ENCODE measurements at regions not wholly inside any gene's neighbourhood (a gene's known extent, or its start where the extent isn't known, plus 50 kb on each side); places are given as distances from the start of the nearest gene placed in this dataset.
"Not testable (repeated sequence)": the region's sequence is repeated elsewhere in the genome, so short reads cannot be mapped to it uniquely, and the experiment has no call there.

DNA sequence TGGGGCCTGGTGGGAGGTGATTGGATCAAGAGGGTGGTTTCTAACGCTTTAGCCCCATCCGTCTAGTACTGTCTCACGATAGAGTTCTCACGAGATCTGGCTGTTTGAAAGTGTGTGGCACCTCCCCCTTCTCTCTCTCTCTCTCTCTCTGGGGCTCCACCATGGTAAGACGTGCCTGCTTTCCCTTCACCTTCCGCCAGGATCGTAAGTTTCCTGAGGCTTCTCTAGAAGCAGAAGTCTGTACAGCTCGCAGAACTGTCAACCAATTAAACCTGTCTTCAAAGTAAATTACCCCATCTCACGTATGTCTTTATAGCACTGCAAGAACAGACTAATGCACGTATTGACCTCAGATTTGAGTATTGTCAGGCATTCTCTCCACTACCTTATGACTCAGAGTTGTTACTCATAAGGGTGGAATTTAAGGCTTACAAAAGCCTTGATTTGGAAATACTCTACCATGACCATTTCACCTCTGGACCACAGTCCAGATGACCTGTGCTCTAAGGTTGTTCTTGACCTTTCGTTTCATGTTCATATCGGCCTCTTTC lies 99.5 kb upstream of the AGAP1 start:
- no peak for DNase-seq (ENCODE audit: low read depth, low spot score)

DNA sequence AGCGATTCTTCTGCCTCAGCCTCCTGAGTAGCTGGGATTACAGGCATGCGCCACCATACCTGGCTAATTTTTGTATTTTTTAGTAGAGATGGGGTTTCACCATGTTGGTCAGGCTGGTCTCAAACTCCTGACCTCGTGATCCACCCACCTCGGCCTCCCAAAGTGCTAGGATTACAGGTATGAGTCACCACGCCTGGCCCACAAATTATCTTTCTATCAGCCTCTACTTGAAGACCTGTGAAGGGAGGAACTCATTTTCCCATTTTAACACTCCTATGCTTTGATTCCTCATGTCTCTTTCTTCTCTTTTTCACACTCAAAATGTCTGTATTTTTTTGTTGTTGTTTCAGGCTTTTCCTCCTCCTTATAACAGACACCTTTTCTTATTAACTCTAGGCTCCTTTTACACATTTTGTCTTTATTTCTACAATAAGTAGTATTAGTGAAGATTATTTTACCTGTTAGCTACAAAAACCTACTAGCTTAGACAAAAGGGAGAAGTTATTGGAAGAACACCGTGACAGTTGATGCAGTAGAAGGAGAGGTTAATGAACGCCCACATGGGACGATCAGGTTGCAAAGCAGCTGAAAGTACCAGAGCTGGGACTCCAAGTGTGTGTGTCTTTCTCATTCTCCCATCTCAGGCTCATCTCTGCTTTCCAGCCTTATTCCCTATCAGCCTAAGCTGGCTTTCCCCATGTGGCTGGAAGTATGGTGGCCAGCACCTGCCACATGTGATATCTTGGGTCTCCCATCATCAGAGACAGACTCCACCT lies 97.6 kb upstream of the AGAP1 start:
- DNase-seq (ENCODE audit: low read depth, low spot score) = no peak

DNA sequence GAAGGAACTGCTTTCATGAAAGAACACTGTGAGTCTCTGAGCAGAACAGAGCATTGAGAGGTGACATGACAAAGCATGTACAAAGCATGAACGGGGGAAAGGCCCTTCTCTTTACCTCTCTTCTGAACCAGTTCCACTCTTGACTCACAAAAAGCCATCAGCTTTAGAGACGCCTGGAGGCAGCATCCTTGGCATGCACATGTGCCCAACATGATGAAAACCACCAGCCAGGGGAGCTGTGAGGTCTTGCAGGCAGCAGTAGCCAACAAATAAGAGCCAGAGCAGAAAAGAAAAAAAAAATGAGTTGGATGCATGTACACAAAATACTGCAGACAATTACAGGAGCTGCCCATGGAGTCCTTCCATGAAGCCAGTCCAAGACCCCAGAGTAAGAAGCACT lies 95.5 kb upstream of the AGAP1 start:
- no peak for DNase-seq (ENCODE audit: low read depth, low spot score)

DNA sequence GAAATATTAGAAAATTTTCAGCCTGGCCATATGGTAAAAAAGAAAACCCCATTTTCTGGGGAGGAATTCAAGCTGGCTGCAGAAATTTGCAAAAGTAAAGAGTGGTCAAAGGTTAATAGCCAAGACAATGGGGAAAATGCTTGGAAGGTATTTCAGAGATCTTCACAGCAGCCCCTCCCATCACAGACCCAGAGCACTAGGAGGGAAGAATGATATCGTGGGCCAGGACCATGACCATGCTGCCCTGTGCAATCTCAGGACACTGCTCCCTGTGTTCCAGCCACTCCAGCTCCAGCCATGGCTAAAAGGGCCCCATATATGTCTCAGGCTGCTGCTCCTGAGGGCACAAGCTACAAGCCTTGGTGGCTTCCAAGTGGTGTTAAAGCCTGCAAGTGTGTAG lies 93.9 kb upstream of the AGAP1 start:
- no peak for DNase-seq (ENCODE audit: low read depth, low spot score)

DNA sequence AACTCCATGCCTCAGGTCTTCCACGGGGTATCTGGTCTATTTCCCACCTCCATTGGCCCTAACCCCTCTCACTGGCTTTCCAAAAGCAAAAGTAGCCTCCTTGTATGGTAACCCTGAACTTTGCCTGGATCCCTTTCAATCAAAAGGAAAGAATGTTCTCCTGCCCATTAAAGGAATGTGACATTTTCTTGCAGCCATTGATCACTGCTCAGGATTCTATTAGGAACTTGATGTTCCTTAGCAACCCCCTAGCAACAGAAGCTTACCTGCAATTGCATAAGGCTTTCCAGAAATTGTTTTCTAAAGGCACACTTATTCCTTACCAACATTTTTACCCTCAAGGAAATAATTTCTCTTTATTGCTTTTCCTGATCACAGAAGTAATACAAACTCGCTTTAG lies 91.4 kb upstream of the AGAP1 start:
- no peak for DNase-seq (ENCODE audit: low read depth, low spot score)

DNA sequence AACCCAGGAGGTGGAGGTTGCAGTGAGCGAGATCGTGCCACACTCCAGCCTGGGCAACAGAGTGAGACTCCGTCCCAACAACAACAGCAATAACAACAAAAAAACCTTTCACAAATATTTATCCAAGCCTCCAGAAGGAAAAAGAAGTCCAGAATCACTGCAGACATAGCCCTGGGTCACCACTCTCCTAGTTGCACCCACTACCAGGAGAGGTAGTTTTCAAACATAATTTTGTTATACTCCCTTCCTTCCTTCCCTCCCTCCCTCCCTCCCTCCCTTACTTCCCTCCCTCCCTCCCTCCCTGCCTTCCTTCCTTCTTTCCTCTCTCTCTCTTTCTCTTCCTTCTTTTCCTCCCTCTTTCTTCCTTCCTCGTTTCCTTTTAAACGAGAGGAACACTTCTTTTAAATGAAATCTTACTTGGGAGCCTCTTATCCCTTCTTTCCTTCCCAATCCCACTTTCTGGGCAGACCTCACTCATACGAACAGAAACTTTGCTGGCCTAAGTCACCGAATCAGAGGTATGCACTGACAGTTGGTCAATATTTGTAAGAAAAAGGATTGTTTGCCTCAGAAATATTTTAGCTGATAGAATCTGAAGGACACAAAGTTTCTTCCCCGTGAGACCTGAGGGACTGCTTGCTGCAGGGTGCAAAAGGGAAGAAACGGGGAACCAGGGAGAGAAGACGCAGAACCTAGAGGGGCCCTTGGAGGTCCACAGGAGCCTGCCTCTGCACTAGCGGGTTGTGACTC lies 88.1 kb upstream of the AGAP1 start:
- DNase-seq (ENCODE audit: low read depth, low spot score) = no peak

DNA sequence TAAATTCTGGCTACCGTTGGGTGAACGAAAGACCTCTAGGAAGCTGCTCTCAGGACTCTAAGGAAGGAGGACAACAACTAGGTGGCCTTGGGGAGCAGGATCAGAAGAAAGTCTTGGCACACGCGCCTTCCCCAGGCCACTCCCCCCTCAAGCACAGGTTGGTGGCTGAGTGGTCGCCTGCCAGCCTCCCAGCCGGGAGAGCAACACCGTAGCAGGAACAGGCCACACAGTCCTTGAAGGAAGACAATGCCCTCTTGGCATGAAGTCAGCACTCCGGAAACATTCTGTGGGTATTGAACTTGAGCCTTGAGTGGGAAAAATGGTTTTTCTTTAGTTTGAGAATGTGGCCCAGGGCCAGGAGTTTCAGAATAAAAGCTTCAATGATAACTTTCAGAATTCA lies 87.4 kb upstream of the AGAP1 start:
- DNase-seq (ENCODE audit: low read depth, low spot score) = no peak

DNA sequence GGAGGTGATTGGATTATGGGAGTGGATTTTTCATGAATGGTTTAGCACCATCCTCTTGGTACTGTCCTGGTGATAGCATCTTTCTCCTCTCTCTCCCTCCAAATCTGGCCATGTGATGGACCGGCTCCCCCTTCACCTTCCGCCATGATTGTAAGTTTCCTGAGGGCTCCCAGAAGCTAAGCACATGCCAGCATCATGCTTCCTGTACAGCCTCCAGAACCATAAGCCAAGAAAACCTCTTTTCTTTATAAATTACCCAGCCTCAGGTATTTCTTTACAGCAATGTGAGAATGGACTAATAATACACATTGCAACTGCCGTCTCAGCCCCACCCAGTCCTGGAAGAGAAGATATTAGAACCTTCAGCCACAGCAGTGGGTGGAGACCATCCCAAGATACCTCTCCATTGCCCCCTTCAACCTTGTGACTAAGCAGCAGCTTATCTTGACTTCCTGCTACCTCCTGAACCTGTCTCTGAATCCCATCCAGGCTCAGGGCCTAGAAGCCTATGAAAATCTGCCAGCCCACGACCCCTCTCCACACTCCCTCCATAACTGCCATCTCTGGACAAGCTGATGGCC lies 81.8 kb upstream of the AGAP1 start:
- no peak for DNase-seq (ENCODE audit: low read depth, low spot score)

DNA sequence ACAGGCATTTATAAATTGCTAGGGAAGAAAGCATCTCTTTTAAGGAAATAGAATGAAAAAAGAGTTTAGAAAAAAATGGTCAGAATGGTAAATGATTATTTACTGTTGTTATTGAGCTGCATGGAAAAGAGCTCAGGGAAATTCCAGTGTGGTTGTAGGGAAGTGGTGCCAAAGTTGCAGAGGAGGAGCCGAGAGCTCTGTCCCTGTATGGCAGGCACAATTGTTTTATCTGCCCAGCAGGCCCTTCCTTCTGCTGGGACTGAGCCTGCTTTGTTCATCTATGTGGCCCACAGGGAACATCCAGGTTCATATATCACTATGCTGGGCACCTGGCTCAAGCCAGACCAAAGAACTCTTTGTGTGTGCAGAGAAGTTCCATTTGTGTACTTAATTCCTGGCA lies 80.8 kb upstream of the AGAP1 start:
- DNase-seq (ENCODE audit: low read depth, low spot score) = no peak

DNA sequence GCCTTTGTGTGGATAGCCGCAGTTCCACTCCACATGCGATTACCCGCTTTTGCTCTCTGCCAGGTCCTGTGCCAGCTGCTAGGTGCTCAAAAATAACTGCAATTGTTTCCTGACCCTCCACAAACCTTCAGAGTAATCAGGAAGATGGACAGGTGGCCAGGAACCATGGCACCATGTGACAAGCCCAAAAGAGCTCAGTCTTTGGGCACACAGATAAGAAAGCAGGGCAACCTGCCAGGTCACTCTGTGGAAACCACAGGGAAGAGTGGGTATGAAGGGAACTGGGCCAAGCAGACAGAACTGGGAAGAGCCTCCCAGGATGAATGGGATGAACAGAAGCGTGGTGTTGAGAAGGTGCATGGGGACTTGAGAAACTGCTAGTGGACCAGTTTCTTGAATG lies 79.4 kb upstream of the AGAP1 start:
- no peak for DNase-seq (ENCODE audit: low read depth, low spot score)

DNA sequence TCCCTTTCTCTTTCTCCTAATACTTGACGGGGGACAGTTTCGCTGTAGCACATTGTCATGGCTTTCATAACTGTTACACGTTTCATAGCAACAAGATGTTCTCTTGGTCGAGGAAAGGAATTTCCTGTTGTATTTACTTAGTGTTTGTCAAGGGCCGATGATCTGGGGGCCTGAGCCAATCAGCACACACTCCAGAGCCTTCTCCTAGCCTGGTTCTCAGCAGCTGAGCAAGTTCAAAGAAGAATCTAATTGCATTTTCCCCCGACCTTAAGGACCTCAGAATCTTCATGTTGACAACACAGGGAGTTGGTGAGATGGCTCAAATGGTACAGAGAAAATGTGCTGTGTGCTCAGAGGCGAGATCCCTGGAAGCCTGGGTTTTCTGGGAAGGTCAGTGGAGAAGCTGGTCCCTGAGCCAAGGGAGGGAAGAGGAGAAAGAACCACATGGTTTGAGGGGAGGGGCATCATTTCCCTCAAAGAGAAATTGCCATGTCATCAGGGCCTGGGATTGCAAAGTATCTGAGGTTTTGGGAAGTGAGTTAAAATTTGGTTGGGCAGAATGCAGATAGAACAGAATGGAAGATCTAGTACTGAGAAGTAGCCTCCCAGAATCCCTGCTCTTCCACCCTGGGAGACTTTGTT lies 76.9 kb upstream of the AGAP1 start:
- no peak for DNase-seq (ENCODE audit: low read depth, low spot score)

DNA sequence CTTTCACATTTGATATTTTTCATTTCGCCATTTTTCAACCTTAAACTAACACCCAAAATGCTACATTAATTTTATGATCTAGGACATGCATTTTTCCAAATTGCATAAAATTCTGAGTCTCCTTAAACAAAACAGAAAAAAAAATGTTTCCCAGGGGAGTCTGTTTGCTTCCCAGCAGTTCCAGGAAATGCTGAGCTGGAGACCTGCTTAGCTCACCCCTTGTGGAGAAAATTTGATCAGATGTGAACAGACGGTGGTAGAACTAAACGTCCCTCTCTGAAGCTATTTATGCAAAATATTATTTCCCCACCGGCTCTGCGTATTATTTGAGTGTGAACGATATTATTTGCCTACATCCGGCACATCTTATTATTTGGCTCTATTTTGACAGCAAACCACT lies 74.9 kb upstream of the AGAP1 start:
- no peak for DNase-seq (ENCODE audit: low read depth, low spot score)

DNA sequence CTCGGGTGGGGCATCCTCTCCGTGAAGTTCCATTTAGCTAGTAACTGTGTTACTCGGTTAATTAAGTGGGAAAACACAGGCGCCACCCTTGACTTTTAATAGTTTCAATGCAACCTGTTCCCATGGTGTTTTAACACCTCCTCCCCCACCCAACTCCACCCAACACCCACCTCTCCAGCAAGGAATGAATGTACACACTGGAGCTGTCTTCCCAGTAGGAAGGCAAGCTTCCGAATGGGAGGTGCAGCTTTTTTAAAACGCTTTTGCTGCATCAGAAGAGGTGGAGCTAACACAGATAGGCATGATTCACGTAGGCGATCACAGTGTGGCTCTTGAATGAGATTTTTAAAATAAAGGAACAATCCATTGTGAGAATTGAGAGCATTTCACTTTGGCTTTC lies 73.8 kb upstream of the AGAP1 start:
- DNase-seq (ENCODE audit: low read depth, low spot score) = no peak

DNA sequence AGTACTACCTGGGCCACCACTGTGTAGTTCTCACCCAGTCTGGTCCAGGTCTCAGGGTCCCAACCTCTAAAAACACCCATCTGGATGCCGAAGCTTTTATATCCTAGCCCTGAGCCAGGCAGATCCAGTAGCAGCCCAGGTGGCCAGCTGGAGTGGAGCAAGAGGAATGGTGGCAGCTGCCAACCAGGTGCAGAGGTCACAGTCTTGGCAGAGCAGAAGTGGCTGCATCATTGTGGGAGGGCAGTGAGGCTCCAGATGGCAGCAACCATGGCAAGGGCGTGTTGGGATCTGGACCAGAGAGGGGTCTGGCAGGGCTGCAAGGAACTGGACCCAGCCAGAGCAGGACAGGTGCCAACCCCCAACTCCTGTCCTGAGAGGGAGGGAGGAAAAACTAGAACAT lies 72.2 kb upstream of the AGAP1 start:
- no peak for DNase-seq (ENCODE audit: low read depth, low spot score)

DNA sequence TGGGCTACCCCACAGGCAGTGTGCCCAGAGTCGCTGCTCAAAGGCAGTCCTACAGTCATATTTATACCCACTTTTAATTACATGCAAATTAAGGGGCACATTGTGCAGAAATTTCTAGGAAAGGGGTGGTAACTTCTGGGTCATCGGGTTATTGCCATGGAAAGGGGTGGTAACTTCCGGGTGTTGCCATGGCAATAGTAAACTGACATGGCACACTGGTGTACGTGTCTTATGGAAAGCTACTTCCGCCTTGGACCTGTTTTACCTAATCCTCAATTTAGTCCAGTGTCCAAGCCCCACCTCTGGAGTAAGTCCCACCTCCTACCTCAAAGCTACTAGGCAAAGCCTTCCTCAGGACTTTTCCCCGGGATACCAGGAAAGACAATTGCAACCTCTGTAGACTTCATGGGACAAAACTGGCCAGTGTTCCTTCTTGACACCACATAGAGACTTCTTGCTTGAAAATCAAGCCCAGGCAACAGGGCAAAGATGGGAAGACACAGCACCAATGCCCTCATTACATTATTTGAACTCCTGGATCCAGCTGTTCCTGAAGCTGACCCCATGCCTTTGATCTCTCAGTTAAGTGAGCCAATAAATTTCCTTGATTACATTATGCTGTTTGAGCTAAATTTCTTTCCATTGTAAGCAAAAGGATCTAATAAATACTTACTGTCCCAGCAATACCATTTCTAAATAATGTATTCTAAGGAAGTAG lies 63.3 kb upstream of the AGAP1 start:
- no peak for DNase-seq (ENCODE audit: low read depth, low spot score)

DNA sequence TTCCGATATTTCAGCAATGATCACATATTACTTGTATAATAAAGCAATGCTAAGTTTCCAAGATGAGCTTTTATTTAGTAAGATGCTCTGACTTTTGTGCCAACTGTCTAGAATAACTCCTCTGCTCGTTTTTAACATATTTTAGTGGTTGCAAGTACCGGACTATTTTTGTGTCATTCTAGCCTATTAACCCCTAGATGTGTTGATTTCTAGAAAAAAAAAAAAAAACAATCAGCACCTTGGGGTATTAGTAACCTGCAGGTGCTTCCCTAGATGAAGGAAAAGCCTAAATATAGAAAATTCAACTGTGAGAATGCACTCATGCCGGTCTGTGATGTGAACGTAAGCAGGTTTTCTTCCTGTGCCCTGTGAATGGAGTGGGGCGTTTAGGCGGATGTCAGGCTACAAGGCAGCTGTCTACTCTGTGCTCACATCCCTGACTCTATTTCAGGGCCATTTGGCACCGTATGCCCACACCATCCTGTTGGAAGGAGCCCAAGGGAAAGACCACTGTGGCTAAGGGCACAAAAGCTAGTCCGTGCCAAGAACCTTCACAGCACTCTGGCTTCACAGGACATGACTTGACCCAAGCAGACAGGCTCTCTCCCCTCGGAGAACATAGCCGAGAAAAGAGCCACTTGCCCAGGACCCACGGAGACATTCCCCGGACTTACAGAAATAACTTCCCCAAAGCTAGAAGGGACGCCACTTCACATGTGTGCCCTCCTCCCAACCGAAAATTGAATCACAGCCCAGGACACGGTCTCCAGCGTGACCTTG lies 60.9 kb upstream of the AGAP1 start:
- DNase-seq (ENCODE audit: low read depth, low spot score) = no peak

DNA sequence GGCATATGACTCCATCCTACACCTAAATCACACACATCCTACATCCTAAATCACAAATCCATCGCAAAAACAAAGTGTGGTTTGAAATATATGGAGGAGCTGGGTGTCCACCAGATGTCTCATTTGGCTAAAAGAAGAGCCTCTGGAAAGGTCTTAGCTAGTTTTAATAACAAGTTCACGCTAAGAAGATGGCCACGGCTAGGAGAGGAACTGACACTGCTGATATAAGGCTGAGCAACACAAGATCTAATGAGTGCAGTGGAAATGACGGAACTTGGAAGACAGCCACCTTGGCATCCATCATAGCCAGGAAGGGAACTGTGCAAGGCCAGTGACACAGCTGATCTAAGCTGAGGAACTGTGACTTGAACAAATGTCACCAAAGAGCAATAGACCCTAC lies 60.0 kb upstream of the AGAP1 start:
- DNase-seq (ENCODE audit: low read depth, low spot score) = no peak

DNA sequence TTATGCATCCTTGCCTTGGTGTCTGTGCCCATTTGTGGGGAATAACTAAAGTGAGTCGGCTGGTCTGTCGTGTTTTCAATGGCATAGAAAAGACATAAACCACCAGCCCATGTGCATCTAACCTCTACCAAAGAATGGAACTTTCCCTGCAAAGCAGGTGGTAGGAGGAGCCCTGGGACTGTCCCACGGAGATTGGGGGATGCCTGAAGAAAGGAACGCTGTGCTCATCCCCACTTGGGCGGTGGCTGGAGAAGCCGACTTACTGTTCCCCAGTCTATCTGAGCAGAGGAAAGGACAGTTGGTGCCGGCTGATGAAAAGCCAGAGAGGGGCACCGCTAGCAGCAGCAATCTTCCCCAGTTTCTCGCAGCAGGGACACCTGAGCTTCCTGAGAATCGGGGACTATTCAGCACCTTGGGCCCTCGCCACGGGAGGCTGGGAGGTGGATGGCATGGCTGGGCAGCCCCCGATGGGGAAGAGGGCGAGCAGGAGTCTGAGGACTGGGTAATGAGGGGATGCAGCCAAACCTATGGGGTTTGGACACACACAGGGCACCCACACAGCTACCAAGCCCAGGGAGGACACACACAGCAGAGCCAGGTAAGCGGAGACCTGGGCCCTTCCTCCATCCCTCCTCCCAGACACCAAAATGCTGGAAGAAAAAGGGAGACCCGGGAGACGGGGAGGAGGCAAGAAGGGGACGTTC lies 53.7 kb upstream of the AGAP1 start:
- DNase-seq (ENCODE audit: low read depth, low spot score) = no peak

DNA sequence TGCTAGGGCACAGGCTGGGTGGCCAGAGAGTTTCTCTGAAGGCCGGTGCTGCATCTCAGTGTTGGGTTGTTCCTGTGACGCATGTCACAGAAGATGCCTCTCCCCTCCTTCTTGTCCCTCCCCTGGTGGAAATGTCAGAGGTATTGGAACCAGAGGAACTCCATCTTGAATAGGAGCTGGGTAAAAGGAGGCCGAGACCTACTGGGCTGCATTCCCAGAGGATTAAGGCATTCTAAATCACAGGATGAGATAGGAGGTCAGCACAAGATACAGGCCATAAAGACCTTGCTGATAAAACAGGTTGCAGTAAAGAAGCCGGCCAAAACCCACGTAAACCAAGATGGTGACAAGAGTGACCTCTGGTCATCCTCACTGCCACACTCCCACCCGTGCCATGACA lies 50.3 kb upstream of the AGAP1 start:
- not testable (repeated sequence) for DNase-seq (ENCODE audit: low read depth, low spot score)

All from iPS DF 19.7 (cell line).